ENCODE measurements at regions not wholly inside any gene's neighbourhood (a gene's known extent, or its start where the extent isn't known, plus 50 kb on each side); places are given as distances from the start of the nearest gene placed in this dataset.
"Not testable (repeated sequence)": the region's sequence is repeated elsewhere in the genome, so short reads cannot be mapped to it uniquely, and the experiment has no call there.

GRCh38 chr14:28152453-28153044 is 614.0 kb upstream of the FOXG1 start:
- DNase-seq: no peak

- DNase-seq: no peak
Measured at GRCh38 chr14:28157289-28157869, 609.2 kb upstream of the FOXG1 start.

- no peak for DNase-seq
Measured at GRCh38 chr14:28157887-28158791, 608.4 kb upstream of the FOXG1 start.

GRCh38 chr14:28161040-28161439 is 605.5 kb upstream of the FOXG1 start:
- DNase-seq: no peak

DNA sequence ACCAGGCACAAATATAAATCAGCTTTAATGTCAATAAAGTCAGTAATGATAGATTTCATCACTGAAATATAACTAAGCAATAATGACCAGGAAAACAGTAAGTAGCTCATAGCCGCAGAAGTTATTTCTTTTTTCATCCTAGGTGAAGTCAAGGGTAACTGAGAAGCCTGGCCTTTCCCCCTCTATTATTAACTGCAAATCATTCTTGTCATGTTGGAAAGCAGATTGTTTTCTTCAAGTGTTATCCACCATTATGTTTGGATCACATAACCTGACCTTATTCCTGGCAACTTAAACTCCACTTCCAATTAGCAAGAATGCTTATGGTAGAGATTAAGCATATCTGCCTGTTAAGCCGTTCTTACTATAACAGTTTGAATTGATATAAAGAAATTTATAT is 603.4 kb upstream of the FOXG1 start:
- no peak for DNase-seq

DNA sequence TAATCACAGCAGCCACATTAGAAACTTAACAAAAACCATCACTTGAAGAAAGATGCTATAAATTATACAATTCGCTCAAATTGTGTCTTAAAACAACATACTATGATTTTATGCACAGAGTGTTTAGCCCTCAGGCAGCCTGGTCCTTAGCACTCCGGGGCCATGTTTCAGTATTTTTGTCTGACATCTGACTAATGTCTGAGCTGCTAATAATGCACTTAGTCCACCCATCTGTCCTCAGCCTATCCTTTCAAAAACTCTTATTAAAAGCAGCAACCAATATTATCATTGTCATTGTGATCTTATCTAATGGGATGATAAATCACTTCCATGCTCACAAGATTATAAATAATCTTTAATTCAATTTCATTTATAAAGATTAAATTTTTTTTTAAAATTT is 602.7 kb upstream of the FOXG1 start:
- no peak for DNase-seq

GRCh38 chr14:28187902-28188830 is 578.4 kb upstream of the FOXG1 start:
- not testable (repeated sequence) for DNase-seq

GRCh38 chr14:28196878-28197277 is 569.7 kb upstream of the FOXG1 start:
- no peak for DNase-seq

DNA sequence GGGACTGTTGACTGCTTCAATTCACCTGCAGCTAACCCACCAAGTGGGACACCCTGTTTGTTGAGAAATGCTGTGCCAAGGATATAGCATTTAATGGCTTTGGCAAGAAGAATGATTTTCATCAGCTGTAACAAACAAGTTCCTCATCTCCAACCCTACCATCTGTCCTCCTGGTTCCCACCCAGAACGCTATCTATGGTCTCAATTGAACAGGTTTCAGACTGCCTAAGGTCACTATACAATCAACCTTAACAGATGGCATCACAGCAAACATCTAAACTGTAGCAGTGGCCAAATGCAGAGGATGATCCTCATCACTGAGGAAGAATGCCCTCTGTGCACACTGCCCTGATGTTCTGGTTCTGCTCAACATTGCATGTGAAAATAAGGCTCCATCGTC is 546.2 kb upstream of the FOXG1 start:
- no peak for DNase-seq

DNA sequence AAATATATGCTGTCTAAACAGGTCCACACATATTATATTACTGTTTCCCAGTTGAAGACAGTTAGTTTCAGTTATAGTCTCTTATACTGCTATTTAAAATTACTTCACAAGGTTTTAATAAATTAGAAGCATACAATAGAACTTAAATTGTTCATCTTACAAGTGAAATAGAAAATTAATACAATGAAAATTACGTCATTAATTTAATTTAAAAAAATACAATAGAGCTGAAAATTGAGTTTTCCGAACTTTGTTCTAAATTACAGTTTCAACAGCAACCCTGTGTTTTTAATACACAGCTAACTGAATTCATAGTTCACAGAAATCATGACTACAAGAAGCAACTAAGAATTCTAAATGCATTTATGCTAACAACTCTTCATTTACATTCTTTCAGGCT is 525.7 kb upstream of the FOXG1 start:
- no peak for DNase-seq

GRCh38 chr14:28242895-28243294 is 523.7 kb upstream of the FOXG1 start:
- no peak for DNase-seq

DNA sequence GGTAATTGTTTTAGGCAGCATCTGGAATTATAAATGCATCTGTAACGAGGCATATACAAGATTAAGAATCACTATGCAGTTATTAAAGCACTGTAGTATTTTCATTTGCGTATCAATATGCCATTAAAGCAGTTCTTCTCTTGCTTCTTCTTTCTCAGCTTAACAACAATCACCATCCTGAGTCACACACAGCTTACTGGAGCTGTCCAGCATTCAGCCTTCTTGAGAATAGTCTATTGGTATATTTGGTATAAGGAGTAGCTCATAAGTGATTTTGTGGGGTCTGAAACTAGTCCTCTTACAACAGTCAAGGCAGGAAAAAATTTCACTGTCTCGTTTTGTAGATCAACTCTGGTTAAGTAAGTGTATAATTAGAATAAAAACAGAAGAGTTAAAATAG is 523.0 kb upstream of the FOXG1 start:
- no peak for DNase-seq

DNA sequence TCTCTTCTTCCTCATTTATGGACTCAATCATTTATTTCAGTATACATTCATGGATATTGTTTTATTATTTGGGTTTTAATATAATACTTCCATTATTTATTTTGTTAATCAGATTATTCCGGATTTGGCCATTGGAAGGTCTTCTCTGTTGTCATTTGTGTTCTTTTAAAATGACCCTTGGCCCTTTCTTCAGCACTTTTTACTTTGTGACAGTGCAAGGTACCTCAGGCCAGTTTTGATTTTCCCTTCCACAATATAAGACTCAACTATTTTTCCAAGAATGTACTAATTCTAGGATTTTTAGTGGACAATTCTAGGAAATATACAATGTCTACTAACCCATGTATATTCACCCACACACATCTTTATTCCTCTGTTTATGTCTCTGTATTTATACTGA is 521.4 kb upstream of the FOXG1 start:
- DNase-seq: no peak

DNA sequence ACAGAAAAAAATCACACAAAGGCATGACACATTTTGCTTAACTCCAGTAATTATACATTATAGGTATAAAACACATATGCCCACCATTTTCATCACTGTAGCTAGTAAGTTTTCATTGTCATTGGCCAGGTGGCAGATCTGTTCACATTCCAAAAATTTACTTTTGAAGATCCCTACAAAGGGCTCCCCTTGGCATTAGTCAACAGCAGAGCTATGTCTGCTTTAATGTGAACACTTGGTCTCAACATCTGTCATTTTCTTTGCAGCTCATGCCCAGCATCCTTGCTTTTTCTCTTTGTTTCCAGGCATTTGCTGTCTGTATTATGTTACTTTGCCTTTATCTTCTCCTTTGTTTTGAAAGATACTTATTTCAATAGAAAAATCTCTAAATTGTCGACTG is 519.1 kb upstream of the FOXG1 start:
- no peak for DNase-seq

- not testable (repeated sequence) for DNase-seq
Measured at GRCh38 chr14:28252124-28252523, 514.5 kb upstream of the FOXG1 start.

GRCh38 chr14:28254768-28255167 is 511.8 kb upstream of the FOXG1 start:
- DNase-seq: peak; percentile 18

DNA sequence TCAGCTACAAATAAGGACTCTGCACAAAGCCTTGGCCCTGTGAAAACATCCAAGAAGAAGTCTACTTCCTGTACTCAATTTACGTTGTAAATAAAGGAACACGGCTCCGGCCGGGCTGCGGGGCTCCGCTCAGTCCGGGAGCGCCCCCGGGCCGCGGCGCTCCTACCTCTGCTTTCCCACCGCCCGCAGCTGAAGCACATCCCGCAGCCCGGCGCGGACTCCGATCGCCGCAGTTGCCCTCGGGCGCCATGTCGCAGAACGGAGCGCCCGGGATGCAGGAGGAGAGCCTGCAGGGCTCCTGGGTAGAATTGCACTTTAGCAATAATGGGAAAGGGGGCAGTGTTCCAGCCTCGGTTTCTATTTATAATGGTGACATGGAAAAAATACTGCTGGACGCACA is 502.3 kb upstream of the FOXG1 start:
- no peak for DNase-seq

DNA sequence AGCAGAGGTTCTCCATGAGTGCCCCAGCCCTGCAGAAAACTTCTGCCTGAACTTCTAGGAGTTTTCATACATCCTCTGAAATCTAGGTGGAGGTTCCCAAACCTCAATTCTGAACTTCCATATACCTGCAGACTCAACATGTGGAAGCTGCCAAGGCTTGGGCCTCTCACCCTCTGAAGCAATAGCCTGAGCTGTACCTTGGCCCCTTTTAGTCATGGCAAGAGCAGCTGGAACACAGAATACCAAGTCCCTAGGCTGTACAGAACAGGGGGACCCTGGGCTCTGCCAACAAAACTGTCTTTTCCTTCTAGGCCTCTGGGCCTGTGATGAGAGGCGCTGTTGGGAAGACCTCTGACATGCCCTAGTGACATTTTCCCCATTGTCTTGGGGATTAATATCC is 494.3 kb upstream of the FOXG1 start:
- no peak for DNase-seq

- DNase-seq: no peak
Measured at GRCh38 chr14:28280530-28280929, 486.1 kb upstream of the FOXG1 start.

- DNase-seq: no peak
Measured at GRCh38 chr14:28280997-28281598, 485.5 kb upstream of the FOXG1 start.

- no peak for DNase-seq
Measured at GRCh38 chr14:28284546-28285300, 481.9 kb upstream of the FOXG1 start.
